Right lobe of liver (tissue), 6 donors: ENCODE measurements at regions not wholly inside any gene's neighbourhood (a gene's known extent, or its start where the extent isn't known, plus 50 kb on each side); places are given as distances from the start of the nearest gene placed in this dataset.

ENCODE experiments used
- ATAC-seq, 4 donors: fragments of 200-7000 bp; cut with Tn5 transposase; one replicate each; pipeline ENCODE4 v1.9.1; 2020; ENCODE audit warnings: mild to moderate bottlenecking in 4 of 4, moderate library complexity in 4 of 4
- DNase-seq, 3 donors: peaks; one replicate each; pipeline ENCODE4 v3.0.0-alpha.2; 2020
- H3K27ac ChIP-seq, 3 donors: fragments of 200-600 bp; one replicate each; pipeline ENCODE4 v1.8.0; 2022
- H3K27me3 ChIP-seq, 2 donors: fragments of 200-600 bp; one replicate each; pipeline ENCODE4 v1.8.0; 2022
- H3K36me3 ChIP-seq, 4 donors: fragments of 200-600 bp; sonication (generic) in 1 of 4; one replicate each; pipeline versions ENCODE4 v1.5.1 to v1.8.0; 2017 to 2022; ENCODE audit warnings: control low read depth in 1 of 4
- H3K4me1 ChIP-seq, 4 donors: fragments of 200-600 bp; sonication (generic) in 1 of 4; one replicate each; pipeline versions ENCODE4 v1.5.1 to v1.8.0; 2017 to 2022; ENCODE audit warnings: control low read depth in 1 of 4
- H3K4me3 ChIP-seq, 3 donors: fragments of 200-600 bp; one replicate each; pipeline ENCODE4 v1.8.0; 2022
- H3K9me3 ChIP-seq, 4 donors: fragments of 200-600 bp; sonication (generic) in 1 of 4; one replicate each; pipeline versions ENCODE4 v1.5.1 to v1.8.0; 2017 to 2022; ENCODE audit warnings: control low read depth in 1 of 4
- CTCF ChIP-seq, 4 donors: fragments of 200-600 bp in 3 of 4; fragments of 450-650 bp in 1 of 4; IDR thresholded peaks; one replicate each; pipeline versions ENCODE4 v1.5.1 to v1.8.0; 2016 to 2022; ENCODE audit warnings: antibody characterized with exemption in 4 of 4, mild to moderate bottlenecking in 2 of 4
- POLR2A ChIP-seq: fragments of 450-650 bp; IDR thresholded peaks from one replicate; pipeline ENCODE4 v1.6.1; 2017; ENCODE audit warnings: antibody characterized with exemption, mild to moderate bottlenecking
- WGBS: methylation state at CpG from one replicate; pipeline ENCODE4 v1.1.6; 2018; ENCODE audit warnings: low coverage, low lambda C conversion rate; ENCODE audit not compliant: insufficient coverage; ENCODE audit errors: missing lambda C conversion rate; 5-methylcytosine and 5-hydroxymethylcytosine counted together
- intact Hi-C, 2 donors: fragments of 100-400 bp; cut with DNase I; formaldehyde crosslinking; loops; one replicate each; pipeline versions ENCODE4 v1.11.2 to v1.14.1; 2022
- donor health status: DM: no; HTN: yes; CAD: no.
- donor health status: DM: no; HTN: no; CAD: no.
- donor health status: DM: no; HTN: no; CAD: no.
- donor health status: DM: no; HTN: yes; CAD: no.
- donor health status: DM: no; HTN: yes; CAD: no.

GRCh38 chr16:24428756-24429155 is 110.6 kb upstream of the RBBP6 start:
- no peaks in the 10 kb centered on the region for H3K36me3 ChIP-seq
- ATAC-seq = peak in 1 of 4 donors; percentile 44
- no peaks in the 10 kb centered on the region for H3K9me3 ChIP-seq
- no peak overlapping the region for H3K4me3 ChIP-seq
- no peaks in the 10 kb centered on the region for H3K4me1 ChIP-seq
- intact Hi-C loops = no loop called here
- DNase-seq = no peak
- H3K27ac ChIP-seq = no peak overlapping the region
- H3K27me3 ChIP-seq = no peaks in the 10 kb centered on the region
- WGBS = 38% methylated on average over 2 of the region's 2 CpGs
- TF ChIP-seq POLR2A = no peak
- no peak for TF ChIP-seq CTCF (IDR thresholded peaks at IDR 0.05)

- no peaks in the 10 kb centered on the region for H3K27me3 ChIP-seq
- TF ChIP-seq CTCF (IDR thresholded peaks at IDR 0.05) = no peak
- no peak for TF ChIP-seq POLR2A
- no peaks in the 10 kb centered on the region for H3K9me3 ChIP-seq
- H3K27ac ChIP-seq = no peak overlapping the region
- DNase-seq (no peak), ATAC-seq (no peak)
- no peaks in the 10 kb centered on the region for H3K4me1 ChIP-seq
- no peak overlapping the region for H3K4me3 ChIP-seq
- WGBS = 47% methylated on average over 5 of the region's 6 CpGs
- H3K36me3 ChIP-seq = no peaks in the 10 kb centered on the region
- intact Hi-C loops = no loop called here
Observed at GRCh38 chr16:24430954-24431760, 108.2 kb upstream of the RBBP6 start.

GRCh38 chr16:24433706-24434105 is 105.7 kb upstream of the RBBP6 start:
- no peak for ATAC-seq
- 44% methylated on average over 2 of the region's 2 CpGs for WGBS
- no peaks in the 10 kb centered on the region for H3K4me1 ChIP-seq
- no peak overlapping the region for H3K27ac ChIP-seq
- H3K36me3 ChIP-seq = no peaks in the 10 kb centered on the region
- no peak for DNase-seq
- no peaks in the 10 kb centered on the region for H3K27me3 ChIP-seq
- H3K4me3 ChIP-seq = no peak overlapping the region
- intact Hi-C loops = no loop called here
- TF ChIP-seq CTCF (IDR thresholded peaks at IDR 0.05) = no peak
- no peak for TF ChIP-seq POLR2A
- H3K9me3 ChIP-seq = no peaks in the 10 kb centered on the region

DNA sequence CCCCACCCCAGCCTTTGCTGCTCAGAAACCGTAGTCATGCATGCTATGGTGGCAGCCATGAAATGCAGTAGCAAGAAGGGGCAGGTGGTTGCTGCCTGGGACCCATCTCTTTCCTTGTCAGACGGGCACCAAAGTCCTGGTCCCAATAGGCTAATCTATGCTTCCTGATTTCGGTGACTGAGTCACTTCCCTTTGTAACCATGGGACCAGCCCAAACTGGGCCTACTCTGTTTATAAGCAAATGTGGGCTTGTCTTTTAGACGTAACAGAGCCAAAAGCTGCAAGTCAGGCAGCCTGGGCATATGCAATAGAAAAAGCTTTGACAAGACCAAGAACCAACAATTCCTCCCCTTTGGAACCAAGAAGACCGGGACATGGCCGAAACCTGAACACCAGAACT is 99.1 kb upstream of the RBBP6 start:
- ATAC-seq (no peak), DNase-seq (no peak)
- Histone ChIP-seq H3K9me3 (no peaks in the 10 kb centered on the region), H3K4me3 (no peak overlapping the region), H3K36me3 (no peaks in the 10 kb centered on the region), H3K27me3 (no peaks in the 10 kb centered on the region), H3K4me1 (no peaks in the 10 kb centered on the region), H3K27ac (no peak overlapping the region)
- intact Hi-C loops = no loop called here
- WGBS = 60% methylated on average over 4 of the region's 6 CpGs
- TF ChIP-seq CTCF (IDR thresholded peaks at IDR 0.05) = no peak
- TF ChIP-seq POLR2A = no peak
